ENCODE measurements at regions not wholly inside any gene's neighbourhood (a gene's known extent, or its start where the extent isn't known, plus 50 kb on each side); places are given as distances from the start of the nearest gene placed in this dataset.

- H3K23ac ChIP-seq (ENCODE audit: low read depth, low read length): peak overlapping the region; percentile 54; the same call in 1 of the 2 replicates
- intact Hi-C loops (cut with micrococcal nuclease) (no loop called here), dilution Hi-C loops (cut with HindIII; ENCODE audit: low sequenced_read_pairs, unreplicated experiment) (no loop called here), in situ Hi-C loops (cut with MboI; ENCODE audit: low sequenced_read_pairs) (no loop called here)
- no peak overlapping the region for H2AFZ ChIP-seq (replicated peaks; ENCODE audit: low read length, poor library complexity)
- H4K91ac ChIP-seq (ENCODE audit: insufficient read depth, low read depth, low read length): peak overlapping the region; percentile 73; the same call in 1 of the 2 replicates
- H3K79me1 ChIP-seq (ENCODE audit: low read depth in 1 of 2, low read length in 2 of 2): peaks cover 2 to 19% of the 10 kb centered on the region in 2 experiments; a peak in 3 of 4 replicates
- peak overlapping the region; percentile 95 for H3K18ac ChIP-seq (ENCODE audit: low read depth, low read length)
- peak overlapping the region; percentile 46; the same call in 1 of the 2 replicates for H3K27ac ChIP-seq (ENCODE audit: insufficient read depth, low read length)
- 0 out of 2 replicates have a peak overlapping the region, but pooled peaks have one; percentile 33 for H3K14ac ChIP-seq (replicated peaks; ENCODE audit: low read depth, low read length)
- POLR2A ChIA-PET (ENCODE audit: unreplicated experiment): no interaction called here
- peak overlapping the region; percentile 51 for H2BK120ac ChIP-seq (ENCODE audit: low read depth, low read length)
- DNase-seq: no peak
- TF ChIP-seq MAZ (IDR thresholded peaks at IDR 0.05; ENCODE audit: borderline replicate concordance, low read depth, low read length) (no peak), NFE2L2 (IDR thresholded peaks at IDR 0.05; ENCODE audit: low read depth, low read length) (no peak), ELK1 (IDR thresholded peaks at IDR 0.05; ENCODE audit: borderline replicate concordance, low read depth, low read length) (no peak), RFX5 (IDR thresholded peaks at IDR 0.05; ENCODE audit: low read depth, low read length) (no peak), MAFK (IDR thresholded peaks at IDR 0.05; ENCODE audit: low read depth, low read length) (no peak), BHLHE40 (IDR thresholded peaks at IDR 0.05; ENCODE audit: low read depth, low read length) (no peak), USF2 (IDR thresholded peaks at IDR 0.05; ENCODE audit: low read depth, low read length) (no peak), MXI1 (IDR thresholded peaks at IDR 0.05; ENCODE audit: borderline replicate concordance, low read depth, low read length) (no peak), SMC3 (IDR thresholded peaks at IDR 0.05; ENCODE audit: low read depth, low read length) (no peak), CHD1 (IDR thresholded peaks at IDR 0.05; ENCODE audit: low read depth, low read length) (no peak), RCOR1 (IDR thresholded peaks at IDR 0.05; ENCODE audit: insufficient replicate concordance, low read length) (no peak), FOS (IDR thresholded peaks at IDR 0.05; ENCODE audit: low read depth, low read length) (no peak), POLR2A (IDR thresholded peaks at IDR 0.05; ENCODE audit: low read depth, low read length) (no peak), CTCF (conservative IDR thresholded peaks at IDR 0.05; ENCODE audit: low read depth, low read length) (no peak), CEBPB (IDR thresholded peaks at IDR 0.05; ENCODE audit: low read depth, low read length) (no peak), RAD21 (IDR thresholded peaks at IDR 0.05; ENCODE audit: low read length) (no peak)
- no TSS peak for BruUV-seq (replicated peaks)
- H3K4me2 ChIP-seq (ENCODE audit: low read depth, low read length): no peak overlapping the region
- no peaks in the 10 kb centered on the region for H3K36me3 ChIP-seq (ENCODE audit: control insufficient read depth, insufficient read depth, low read length)
- peak overlapping the region; percentile 69 for H2BK20ac ChIP-seq (ENCODE audit: low read depth, low read length)
- H3K56ac ChIP-seq (ENCODE audit: extremely low read depth, insufficient read depth, low read length): peak overlapping the region; percentile 16; the same call in 1 of the 2 replicates
- no peak overlapping the region for H3K9ac ChIP-seq (ENCODE audit: low read depth, low read length)
- H2AK9ac ChIP-seq (replicated peaks; ENCODE audit: low read depth, low read length, poor library complexity): no peak overlapping the region
- H4K20me1 ChIP-seq (ENCODE audit: insufficient read depth, low read length): no peaks in the 10 kb centered on the region
- H3K4me1 ChIP-seq (ENCODE audit: control insufficient read depth, insufficient read depth, low read length): peaks cover 17% of the 10 kb centered on the region
- peak overlapping the region; percentile 65 for H3K4ac ChIP-seq (ENCODE audit: low read depth, low read length)
- no peaks in the 10 kb centered on the region for H3K27me3 ChIP-seq (ENCODE audit: control insufficient read depth, insufficient read depth, low read length)
- H2BK5ac ChIP-seq (ENCODE audit: low read depth, low read length, poor library complexity, severe bottlenecking): peak overlapping the region; percentile 79
- H4K5ac ChIP-seq (ENCODE audit: low read depth, low read length): peak overlapping the region; percentile 83; the same call in 1 of the 2 replicates
- H4K8ac ChIP-seq (ENCODE audit: low read depth in 2 of 2, low read length in 2 of 2): peak overlapping the region; percentile 55 to 71; a peak in 1 of 4 replicates
- CTCF ChIA-PET: no interaction called here
- H3K9me1 ChIP-seq (ENCODE audit: insufficient read depth, low read length): peaks cover 9% of the 10 kb centered on the region
- no peak overlapping the region for H3K4me3 ChIP-seq (ENCODE audit: insufficient read depth, low read depth, low read length)
- H2AK5ac ChIP-seq (ENCODE audit: low read depth, low read length): 0 out of 2 replicates have a peak overlapping the region, but pooled peaks have one; percentile 68
- ATAC-seq (ENCODE audit: low read depth): no peak
- H2BK15ac ChIP-seq (ENCODE audit: low read depth, low read length): peak overlapping the region; percentile 54; the same call in 1 of the 3 replicates
- H3K9me3 ChIP-seq (ENCODE audit: control insufficient read depth, insufficient read depth, low read length): no peaks in the 10 kb centered on the region
These were observed 63.1 kb upstream of the SLC38A2 start for GRCh38 chr12:46435625-46436024.

Measured in IMR-90 (cell line).